Brain microvascular endothelial cell (primary cell): ENCODE measurements at regions not wholly inside any gene's neighbourhood (a gene's known extent, or its start where the extent isn't known, plus 50 kb on each side); places are given as distances from the start of the nearest gene placed in this dataset.

Source experiments
- DNase-seq: peaks from one replicate; pipeline ENCODE4 v3.0.0-alpha.2; 2020
- H3K27ac ChIP-seq: fragments of 250-450 bp; sonication (Bioruptor Pico); 2 replicates; pipeline ENCODE4 v1.5.1; 2020; ENCODE audit warnings: mild to moderate bottlenecking, moderate library complexity
- H3K27me3 ChIP-seq: fragments of 250-450 bp; sonication (Bioruptor Pico); replicated peaks from 2 replicates; pipeline ENCODE4 v1.5.1; 2020; ENCODE audit warnings: mild to moderate bottlenecking
- H3K36me3 ChIP-seq: fragments of 250-450 bp; sonication (Bioruptor Pico); replicated peaks from 2 replicates; pipeline ENCODE4 v1.5.1; 2020; ENCODE audit warnings: mild to moderate bottlenecking
- H3K4me3 ChIP-seq: 2 replicates; pipeline ENCODE4 v1.5.1; 2011; ENCODE audit warnings: low read depth, mild to moderate bottlenecking, control low read depth, low read length, moderate library complexity
- in situ Hi-C: cut with HindIII; loops from 2 replicates; pipeline ENCODE4 v1.10.0; 2017; ENCODE audit warnings: low sequenced_read_pairs, low pct_ligation_motif_present
- TF ChIP-seq, protein P1 (sequence below): IDR thresholded peaks from 2 replicates; pipeline ENCODE4 v1.5.1; 2011; ENCODE audit warnings: low read depth, mild to moderate bottlenecking, moderate library complexity, low read length, control low read depth, inconsistent platforms; ENCODE audit errors: missing control alignments

DNA sequence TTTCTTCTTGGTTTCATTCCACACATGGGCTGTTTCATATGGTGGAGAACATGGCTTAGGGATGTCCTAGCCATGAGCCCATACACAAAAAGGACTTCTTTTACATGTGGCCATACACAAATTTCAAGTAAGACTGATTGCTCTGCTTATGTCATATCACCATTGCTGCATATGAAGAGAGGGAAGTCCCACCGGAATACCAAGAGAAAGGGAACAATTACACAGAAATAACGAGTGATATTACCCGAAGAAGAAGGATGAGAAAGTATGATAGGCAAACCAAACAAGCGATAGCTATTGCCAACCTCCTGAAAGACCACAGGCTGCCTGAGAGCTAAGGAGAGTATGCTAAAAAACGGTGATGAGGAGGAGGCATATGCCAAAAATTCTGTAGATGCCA is 70.5 kb upstream of the TNFRSF21 start:
- H3K27ac ChIP-seq = no peak overlapping the region
- TF ChIP-seq, protein P1, sequence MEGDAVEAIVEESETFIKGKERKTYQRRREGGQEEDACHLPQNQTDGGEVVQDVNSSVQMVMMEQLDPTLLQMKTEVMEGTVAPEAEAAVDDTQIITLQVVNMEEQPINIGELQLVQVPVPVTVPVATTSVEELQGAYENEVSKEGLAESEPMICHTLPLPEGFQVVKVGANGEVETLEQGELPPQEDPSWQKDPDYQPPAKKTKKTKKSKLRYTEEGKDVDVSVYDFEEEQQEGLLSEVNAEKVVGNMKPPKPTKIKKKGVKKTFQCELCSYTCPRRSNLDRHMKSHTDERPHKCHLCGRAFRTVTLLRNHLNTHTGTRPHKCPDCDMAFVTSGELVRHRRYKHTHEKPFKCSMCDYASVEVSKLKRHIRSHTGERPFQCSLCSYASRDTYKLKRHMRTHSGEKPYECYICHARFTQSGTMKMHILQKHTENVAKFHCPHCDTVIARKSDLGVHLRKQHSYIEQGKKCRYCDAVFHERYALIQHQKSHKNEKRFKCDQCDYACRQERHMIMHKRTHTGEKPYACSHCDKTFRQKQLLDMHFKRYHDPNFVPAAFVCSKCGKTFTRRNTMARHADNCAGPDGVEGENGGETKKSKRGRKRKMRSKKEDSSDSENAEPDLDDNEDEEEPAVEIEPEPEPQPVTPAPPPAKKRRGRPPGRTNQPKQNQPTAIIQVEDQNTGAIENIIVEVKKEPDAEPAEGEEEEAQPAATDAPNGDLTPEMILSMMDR = no peak
- no peaks in the 10 kb centered on the region for H3K36me3 ChIP-seq
- in situ Hi-C loops = no loop called here
- no peaks in the 10 kb centered on the region for H3K27me3 ChIP-seq
- no peak overlapping the region for H3K4me3 ChIP-seq
- DNase-seq = no peak

DNA sequence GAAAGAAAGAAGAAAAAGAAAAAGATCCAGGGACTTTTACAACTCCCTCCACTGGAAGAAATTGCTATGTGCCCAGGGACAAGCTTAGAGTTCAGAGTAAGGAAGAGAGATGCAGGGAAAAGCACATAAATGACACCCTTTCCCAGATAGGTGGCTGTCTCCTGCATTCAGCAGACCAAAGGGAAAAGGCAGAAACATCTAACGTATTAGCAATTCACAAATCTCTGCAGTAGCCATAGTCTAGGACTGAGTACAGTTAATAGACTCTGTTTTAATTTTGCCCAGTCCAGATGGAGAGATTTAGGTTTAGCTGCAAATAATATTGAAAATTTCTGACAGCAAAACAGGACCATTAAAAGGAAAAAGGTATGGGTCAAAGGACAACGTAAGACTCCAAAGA is 71.3 kb upstream of the TNFRSF21 start:
- H3K27ac ChIP-seq = no peak overlapping the region
- H3K4me3 ChIP-seq = no peak overlapping the region
- in situ Hi-C loops = no loop called here
- DNase-seq = no peak
- TF ChIP-seq, protein P1 = no peak
- H3K27me3 ChIP-seq = no peaks in the 10 kb centered on the region
- H3K36me3 ChIP-seq = no peaks in the 10 kb centered on the region

DNA sequence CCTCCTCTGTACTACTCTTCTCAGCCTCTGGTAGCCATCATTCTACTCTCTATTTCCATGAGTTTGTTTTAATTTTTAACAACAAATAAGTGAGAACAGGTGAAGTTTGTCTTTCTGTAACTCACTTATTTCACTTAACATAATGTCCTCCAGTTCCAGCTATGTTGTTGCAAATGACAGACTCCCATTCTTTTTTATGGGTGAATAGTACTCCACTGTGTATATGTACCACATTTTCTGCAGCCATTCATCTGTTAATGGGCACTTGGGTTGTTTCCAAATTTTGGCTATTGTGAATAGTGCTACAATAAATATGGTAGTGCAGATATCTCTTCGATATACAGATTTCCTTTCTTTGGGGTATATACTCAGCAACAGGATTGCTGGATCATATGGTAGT is 73.7 kb upstream of the TNFRSF21 start:
- no peak for DNase-seq
- in situ Hi-C loops = no loop called here
- Histone ChIP-seq H3K4me3 (no peak overlapping the region), H3K27ac (no peak overlapping the region), H3K27me3 (no peaks in the 10 kb centered on the region), H3K36me3 (no peaks in the 10 kb centered on the region)
- TF ChIP-seq, protein P1 = no peak

DNA sequence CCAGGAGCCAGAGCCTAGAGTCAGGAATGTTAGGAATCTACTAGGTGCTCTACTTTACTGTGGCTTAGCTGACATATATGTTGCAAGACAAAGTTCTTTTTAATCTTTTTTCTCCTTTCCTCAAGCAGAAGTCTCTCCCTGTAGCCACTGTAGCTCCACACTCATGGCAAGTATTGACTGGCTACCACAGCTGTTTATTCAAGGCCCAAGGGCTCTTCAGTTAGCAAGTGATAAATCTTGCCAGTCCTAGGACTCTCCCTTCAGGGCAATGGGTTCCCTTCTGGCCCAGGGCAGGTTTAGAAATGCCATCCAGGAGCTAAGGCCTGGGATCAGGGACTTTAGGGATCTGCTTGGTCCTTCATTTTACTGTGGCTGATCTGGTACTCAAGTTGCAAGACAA is 82.0 kb upstream of the TNFRSF21 start:
- TF ChIP-seq, protein P1 = no peak
- DNase-seq = no peak
- in situ Hi-C loops = no loop called here
- Histone ChIP-seq H3K4me3 (no peak overlapping the region), H3K27me3 (no peaks in the 10 kb centered on the region), H3K27ac (no peak overlapping the region), H3K36me3 (no peaks in the 10 kb centered on the region)

DNA sequence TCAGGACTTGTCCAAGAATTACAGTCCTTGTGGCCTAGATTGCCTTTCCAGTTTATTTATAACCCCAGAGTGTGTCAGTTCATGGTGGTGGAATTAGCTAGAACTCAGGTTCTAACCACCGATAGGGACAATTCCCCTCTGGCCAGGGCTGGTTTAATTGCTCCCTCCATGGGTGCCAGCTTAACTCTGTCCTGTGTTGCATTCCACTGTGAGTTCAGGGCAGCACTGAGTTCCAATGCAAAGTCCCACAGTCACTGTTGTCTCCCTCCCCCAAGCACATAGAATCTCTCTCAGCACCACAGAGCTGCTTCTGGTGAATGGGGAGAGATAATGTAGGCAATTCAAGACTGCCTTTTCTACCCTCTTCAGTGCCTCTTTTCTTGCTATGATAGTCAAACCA is 82.5 kb upstream of the TNFRSF21 start:
- in situ Hi-C loops = no loop called here
- H3K36me3 ChIP-seq = no peaks in the 10 kb centered on the region
- no peaks in the 10 kb centered on the region for H3K27me3 ChIP-seq
- TF ChIP-seq, protein P1 = no peak
- H3K27ac ChIP-seq = no peak overlapping the region
- DNase-seq = no peak
- no peak overlapping the region for H3K4me3 ChIP-seq

DNA sequence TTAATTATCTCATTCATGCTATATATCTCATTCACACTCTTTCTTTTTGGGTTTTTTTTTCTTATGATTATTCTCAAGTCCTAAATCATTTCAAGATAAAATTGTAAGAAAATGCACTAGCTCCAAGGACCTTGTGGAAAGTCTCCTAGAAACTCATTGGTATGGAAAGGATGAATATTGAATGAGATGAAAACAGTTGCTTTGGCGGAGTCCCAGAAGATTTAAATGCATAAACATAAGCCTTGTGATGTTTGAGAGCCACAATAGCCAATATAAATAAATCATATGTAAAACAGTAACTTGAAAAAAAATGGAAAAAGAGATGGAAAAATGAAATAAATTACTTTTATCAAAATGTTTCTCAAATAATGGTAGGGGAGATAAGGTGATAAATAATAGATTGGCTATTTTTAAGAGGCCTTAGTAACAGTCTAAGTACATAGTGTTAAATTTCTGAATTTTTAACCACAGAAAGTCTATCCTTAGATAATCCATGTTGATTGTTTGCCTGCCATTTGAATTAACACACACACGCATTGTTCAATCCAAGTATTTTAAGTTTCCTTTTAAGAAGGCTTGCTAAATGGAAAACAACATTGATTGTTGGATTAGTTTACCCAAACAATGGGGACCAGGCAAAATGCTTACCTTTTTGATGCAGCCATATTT is 81.1 kb upstream of the CD2AP start:
- in situ Hi-C loops = no loop called here
- DNase-seq = no peak
- Histone ChIP-seq H3K27me3 (no peaks in the 10 kb centered on the region), H3K4me3 (no peak overlapping the region), H3K36me3 (no peaks in the 10 kb centered on the region), H3K27ac (no peak overlapping the region)
- TF ChIP-seq, protein P1 = no peak
